GM12864 (cell line): ENCODE measurements at regions not wholly inside any gene's neighbourhood (a gene's known extent, or its start where the extent isn't known, plus 50 kb on each side); places are given as distances from the start of the nearest gene placed in this dataset.

Experiments used
- DNase-seq: peaks from one replicate; pipeline ENCODE4 v3.0.0-alpha.2; 2011; ENCODE audit warnings: low read depth
- H3K4me3 ChIP-seq: 2 replicates; pipeline ENCODE4 v1.5.1; 2011; ENCODE audit warnings: mild to moderate bottlenecking, low read depth, low read length, control low read depth
- TF ChIP-seq, protein P1 (sequence below): IDR thresholded peaks from 2 replicates; pipeline ENCODE4 v1.5.1; 2011; ENCODE audit warnings: low read depth, mild to moderate bottlenecking, moderate library complexity, low read length, control low read depth, inconsistent platforms; ENCODE audit errors: missing control alignments

DNA sequence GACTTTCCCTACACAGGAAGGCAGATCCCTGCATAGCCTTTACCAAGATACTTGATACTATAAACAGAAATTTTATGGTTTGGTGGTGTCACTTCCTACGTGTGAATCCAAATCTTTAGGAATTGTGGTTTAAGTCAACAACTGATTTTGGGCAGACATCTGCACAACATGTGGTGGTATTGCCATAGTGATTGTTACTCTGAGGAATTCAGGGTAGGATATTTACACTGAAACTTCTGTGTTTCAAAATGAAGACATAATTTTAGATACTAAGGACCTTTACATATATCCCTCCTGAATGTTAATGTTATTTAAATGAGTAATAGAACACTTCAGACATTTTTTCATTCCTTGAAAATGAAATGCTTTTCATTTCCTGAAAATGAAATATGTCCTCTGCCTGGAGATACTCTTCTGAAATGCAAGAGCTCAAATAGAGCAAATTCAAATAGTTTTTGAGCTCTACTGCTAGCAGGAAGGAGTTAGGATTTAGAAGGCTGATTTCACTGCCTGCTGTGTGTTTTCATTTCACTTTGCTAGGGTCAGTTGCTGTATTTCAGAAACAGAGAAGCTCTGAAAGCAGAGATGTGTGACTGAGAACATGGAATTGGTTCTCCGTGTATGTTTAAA is 77.2 kb downstream of the MDH1 start:
- no peak for DNase-seq
- H3K4me3 ChIP-seq: no peak overlapping the region
- TF ChIP-seq, protein P1, sequence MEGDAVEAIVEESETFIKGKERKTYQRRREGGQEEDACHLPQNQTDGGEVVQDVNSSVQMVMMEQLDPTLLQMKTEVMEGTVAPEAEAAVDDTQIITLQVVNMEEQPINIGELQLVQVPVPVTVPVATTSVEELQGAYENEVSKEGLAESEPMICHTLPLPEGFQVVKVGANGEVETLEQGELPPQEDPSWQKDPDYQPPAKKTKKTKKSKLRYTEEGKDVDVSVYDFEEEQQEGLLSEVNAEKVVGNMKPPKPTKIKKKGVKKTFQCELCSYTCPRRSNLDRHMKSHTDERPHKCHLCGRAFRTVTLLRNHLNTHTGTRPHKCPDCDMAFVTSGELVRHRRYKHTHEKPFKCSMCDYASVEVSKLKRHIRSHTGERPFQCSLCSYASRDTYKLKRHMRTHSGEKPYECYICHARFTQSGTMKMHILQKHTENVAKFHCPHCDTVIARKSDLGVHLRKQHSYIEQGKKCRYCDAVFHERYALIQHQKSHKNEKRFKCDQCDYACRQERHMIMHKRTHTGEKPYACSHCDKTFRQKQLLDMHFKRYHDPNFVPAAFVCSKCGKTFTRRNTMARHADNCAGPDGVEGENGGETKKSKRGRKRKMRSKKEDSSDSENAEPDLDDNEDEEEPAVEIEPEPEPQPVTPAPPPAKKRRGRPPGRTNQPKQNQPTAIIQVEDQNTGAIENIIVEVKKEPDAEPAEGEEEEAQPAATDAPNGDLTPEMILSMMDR: no peak

DNA sequence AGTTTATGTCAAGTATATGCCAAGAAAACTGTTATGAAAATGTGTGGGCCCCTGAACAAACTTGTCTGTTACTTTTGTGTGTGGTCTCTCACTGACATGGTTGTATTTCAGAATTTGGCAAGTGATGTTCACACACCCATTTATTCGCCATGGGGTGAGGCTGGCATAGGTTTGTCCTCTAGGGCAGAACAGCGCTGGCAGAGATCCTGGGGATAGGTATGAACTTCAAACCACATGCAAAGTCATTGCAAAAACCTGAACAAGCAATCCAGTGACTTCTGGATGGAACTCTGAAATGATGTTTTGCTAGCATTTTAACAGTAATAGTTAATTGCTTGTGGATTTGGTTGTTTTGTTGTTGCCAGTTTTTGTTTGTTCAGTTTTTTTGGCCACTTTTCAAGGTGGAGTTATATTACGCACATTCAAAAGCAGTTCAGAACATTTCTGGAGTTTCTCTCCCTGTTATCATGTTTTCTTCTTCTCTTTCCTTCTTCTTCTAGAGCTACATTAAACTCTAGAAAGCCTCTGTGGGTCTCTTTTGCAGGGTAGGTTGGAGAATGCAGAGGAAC is 78.5 kb downstream of the MDH1 start:
- TF ChIP-seq, protein P1: no peak
- no peak for DNase-seq
- H3K4me3 ChIP-seq: no peak overlapping the region

DNA sequence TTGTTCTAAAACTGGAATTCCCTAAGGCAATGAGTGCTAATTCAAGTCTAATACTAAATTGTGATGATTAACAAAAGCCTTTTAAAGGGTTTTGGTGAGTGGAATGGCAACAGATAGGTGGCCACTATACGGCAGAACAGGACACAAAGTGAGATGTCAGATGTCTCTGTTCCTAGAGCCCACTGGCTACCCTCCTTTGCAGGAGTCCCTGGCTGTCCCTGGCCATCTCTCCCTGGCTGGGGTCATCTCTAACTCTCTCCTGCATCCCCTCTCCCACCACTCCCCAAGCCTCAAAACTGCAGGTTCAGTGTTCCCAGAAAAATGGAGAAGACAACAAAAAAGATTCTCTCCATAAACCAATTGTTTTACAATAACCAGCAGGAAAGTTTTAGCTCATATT is 79.2 kb downstream of the MDH1 start:
- no peak for DNase-seq
- H3K4me3 ChIP-seq: no peak overlapping the region
- TF ChIP-seq, protein P1: no peak

DNA sequence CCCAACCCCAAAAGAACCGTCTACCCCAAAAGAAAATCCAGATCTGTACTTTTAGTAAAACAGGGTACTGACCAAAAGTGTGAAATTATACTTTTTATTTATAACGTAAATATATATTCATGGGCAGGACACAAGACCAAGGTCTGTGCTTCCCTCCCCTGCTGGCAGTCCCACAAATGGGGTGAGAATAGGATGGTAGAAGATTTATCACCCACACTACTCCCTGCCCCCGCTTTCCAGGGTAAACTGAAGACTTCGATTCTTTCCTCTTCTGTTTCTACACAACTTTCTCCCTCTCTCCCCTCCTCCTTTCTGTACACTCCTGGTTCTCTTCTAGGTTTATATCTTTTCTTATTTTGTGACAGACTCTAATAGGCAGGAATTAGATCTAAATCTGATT is 79.7 kb downstream of the MDH1 start:
- no peak overlapping the region for H3K4me3 ChIP-seq
- TF ChIP-seq, protein P1: no peak
- DNase-seq: no peak

DNA sequence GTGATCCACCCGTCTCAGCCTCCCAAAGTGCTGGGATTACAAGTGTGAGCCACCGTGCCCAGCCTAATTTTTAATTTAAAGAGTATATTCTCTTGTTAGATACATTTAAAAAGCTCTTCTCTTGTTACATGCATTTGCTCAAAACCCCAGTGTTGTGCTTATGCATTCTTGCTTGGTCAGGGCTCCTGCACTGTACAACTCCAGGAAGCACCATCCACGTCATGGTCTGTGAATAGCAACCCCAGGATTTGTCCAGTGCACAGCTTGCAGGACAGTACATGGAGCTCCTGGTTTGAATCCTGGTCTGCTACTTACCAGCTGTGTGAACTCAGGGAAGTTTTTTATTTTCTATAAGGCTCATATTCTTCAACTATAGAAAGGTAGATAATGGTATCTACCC is 80.8 kb downstream of the MDH1 start:
- H3K4me3 ChIP-seq: no peak overlapping the region

DNA sequence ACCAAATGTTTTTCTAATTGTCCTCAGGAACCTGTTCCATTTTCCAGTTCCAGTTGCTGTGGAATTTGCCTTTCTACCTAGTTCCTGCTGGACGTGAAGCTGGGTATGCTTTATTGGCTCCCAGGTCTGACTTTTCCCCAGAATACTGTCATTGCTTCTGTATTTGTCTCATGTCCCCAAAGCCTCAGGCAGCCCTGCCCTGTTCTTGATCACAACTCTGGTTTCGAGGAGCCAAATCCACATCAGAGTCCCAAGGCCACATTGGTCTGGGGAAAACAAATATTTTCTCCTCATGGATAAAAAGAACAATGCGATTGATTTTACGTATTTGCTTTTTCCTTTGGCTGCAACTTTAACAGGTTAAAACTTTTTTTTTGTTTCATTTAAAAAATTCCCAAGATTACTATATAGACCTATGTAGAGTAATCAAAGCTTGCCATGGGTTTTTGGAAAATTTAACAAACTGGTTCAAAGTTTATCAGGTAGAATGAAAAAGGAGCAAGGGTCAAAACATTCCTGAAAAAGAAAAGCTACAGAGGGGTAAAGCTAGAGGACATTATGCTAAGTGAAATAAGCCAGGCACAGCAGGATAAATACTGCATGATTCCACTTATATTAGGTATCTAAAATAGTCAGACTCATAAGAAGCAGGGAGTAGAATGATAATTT is 85.2 kb downstream of the MDH1 start:
- TF ChIP-seq, protein P1: no peak
- no peak overlapping the region for H3K4me3 ChIP-seq
- no peak for DNase-seq

More for the DNA sequence above, 80.8 kb downstream of the MDH1 start:
- no peak for DNase-seq
- TF ChIP-seq, protein P1: no peak
